GM10266 (cell line): ENCODE measurements at regions not wholly inside any gene's neighbourhood (a gene's known extent, or its start where the extent isn't known, plus 50 kb on each side); places are given as distances from the start of the nearest gene placed in this dataset.
"Not testable (repeated sequence)": the region's sequence is repeated elsewhere in the genome, so short reads cannot be mapped to it uniquely, and the experiment has no call there.

Source experiments
- DNase-seq: peaks from one replicate; pipeline ENCODE4 v3.0.0; 2012; ENCODE audit errors: extremely low spot score
- TF ChIP-seq, protein P1 (sequence below): IDR thresholded peaks from 2 replicates; pipeline ENCODE4 v1.5.1; 2012; ENCODE audit warnings: mild to moderate bottlenecking, low read depth; ENCODE audit not compliant: control insufficient read depth, insufficient read depth; ENCODE audit errors: missing control alignments

DNA sequence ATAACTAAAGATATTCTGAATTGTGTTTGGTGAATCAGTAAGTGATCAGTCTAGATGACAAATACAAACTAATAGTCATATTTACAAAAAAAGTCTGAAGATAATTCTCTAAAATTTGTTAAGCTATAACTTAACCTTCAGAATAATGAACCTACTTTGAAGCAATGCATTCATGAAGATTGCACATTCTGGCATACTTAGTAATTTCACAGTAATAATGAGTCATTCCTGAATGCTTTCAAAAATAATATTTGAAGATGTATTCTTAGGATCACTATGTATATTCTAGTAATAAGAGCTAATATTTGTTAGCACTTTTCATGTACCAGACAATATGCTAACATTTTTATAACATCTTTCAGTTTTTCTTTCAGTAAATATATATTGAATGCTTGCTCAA is 756.7 kb upstream of the SLIT2 start:
- TF ChIP-seq, protein P1, sequence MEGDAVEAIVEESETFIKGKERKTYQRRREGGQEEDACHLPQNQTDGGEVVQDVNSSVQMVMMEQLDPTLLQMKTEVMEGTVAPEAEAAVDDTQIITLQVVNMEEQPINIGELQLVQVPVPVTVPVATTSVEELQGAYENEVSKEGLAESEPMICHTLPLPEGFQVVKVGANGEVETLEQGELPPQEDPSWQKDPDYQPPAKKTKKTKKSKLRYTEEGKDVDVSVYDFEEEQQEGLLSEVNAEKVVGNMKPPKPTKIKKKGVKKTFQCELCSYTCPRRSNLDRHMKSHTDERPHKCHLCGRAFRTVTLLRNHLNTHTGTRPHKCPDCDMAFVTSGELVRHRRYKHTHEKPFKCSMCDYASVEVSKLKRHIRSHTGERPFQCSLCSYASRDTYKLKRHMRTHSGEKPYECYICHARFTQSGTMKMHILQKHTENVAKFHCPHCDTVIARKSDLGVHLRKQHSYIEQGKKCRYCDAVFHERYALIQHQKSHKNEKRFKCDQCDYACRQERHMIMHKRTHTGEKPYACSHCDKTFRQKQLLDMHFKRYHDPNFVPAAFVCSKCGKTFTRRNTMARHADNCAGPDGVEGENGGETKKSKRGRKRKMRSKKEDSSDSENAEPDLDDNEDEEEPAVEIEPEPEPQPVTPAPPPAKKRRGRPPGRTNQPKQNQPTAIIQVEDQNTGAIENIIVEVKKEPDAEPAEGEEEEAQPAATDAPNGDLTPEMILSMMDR: no peak

DNA sequence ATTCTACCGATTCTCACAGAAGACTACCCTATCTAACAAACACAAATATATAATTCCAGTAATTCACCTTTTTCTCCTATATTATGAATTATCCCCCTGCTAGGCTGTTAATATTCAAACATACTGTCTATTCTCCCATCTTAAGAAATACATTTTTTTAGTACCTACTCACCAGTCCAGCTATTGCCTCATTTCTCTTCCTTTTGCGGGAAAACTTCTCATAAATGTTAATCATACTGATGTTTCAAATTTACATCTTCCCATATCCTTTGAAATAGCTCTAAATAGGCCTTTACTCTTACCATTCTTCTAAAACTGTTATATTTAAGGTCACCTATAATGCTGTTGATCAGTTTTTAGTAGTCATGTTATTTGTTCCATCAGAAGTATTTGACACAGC is 759.1 kb upstream of the SLIT2 start:
- DNase-seq: no peak
- TF ChIP-seq, protein P1: no peak

More for the DNA sequence above, 756.7 kb upstream of the SLIT2 start:
- DNase-seq: no peak

DNA sequence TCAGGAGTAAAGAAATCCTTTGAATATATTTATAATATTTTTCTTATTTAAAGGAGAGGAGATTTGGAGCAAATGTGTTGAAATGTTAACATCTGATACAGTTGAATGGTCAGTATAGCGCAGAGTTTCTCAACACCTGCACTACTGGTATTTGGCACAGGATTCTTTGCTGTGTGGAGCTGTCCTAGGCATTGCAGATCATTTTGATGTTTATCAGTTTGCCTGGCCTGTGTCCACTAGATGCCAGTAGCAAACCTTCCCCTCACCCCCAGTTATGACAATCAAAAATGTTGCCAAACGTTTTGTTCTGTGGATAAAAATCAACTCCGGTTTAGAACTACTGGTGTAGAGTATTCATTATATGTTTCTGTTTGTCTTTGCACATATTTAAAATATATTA is 765.3 kb upstream of the SLIT2 start:
- TF ChIP-seq, protein P1: no peak

GRCh38 chr4:19478791-19479190 is 772.9 kb upstream of the SLIT2 start:
- TF ChIP-seq, protein P1: no peak
- DNase-seq: no peak

More for the DNA sequence above, 765.3 kb upstream of the SLIT2 start:
- DNase-seq: no peak

DNA sequence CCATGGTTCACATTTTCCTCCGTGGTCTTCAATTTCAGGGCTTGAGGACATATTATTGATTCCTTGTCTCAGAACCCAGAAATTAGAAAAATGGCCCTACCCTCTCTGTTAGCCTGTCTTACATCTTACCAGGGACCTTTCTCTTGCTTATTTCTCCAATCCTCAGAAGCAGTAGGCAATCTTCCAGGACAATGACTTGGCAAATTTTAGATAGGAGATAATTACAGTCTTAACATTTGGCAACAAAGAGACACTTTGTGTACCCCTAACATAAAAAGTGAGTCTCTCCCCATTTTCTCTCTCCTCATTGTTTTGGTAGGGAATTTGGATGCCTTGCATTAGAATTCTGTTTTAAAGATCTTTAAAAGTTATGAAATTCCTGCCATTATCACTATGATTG is 778.1 kb upstream of the SLIT2 start:
- DNase-seq: no peak
- TF ChIP-seq, protein P1: no peak

DNA sequence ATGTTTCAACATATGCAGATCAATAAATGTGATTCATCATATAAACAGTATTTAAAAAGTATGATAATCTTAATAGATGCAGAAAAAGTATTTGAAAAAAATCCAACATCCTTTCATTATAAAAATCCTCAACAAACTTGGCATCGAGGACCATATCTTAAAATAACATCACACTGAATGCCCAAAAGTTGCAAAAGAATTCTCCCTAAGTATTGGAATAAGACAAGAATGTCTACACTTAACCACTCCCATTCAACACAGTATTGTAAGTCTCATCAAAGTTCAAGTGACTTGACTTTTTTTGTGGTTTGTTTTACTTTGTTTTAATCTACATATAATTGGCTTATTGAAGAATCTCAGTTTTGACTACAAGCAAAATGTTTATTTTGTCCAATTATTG is 779.0 kb upstream of the SLIT2 start:
- TF ChIP-seq, protein P1: no peak
- DNase-seq: no peak

- DNase-seq: not testable (repeated sequence)
Observed at GRCh38 chr4:19470001-19470400, 781.7 kb upstream of the SLIT2 start.

DNA sequence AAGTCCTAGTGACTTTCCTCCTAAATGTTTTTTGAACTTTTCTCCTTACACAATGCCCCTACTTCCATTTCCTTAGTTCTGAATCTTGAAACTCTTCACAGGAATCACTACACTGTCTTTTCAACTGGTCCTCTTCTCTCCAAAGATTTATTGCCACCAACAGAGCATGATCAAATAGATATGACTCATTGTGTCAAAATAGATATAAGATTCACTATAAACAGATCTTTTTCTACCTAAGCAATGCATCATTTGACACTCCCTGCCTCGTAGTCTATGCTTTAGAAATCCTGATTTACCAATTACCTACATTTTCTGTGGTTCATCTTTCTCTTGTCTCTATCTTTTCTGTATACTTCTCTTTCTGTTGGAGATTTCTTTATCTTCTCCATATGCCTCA is 789.6 kb upstream of the SLIT2 start:
- DNase-seq: no peak
- TF ChIP-seq, protein P1: no peak
